T-helper 2 cell treated with Interferon-gamma antibody and Interleukin-4, amounts not matched to agents 5 μg/mL and 100 μg/mL, for 36 hours (primary cell): ENCODE measurements at regions not wholly inside any gene's neighbourhood (a gene's known extent, or its start where the extent isn't known, plus 50 kb on each side); places are given as distances from the start of the nearest gene placed in this dataset.
"Not testable (repeated sequence)": the region's sequence is repeated elsewhere in the genome, so short reads cannot be mapped to it uniquely, and the experiment has no call there.

Experiments
- DNase-seq: peaks from one replicate; pipeline ENCODE4 v3.0.0; 2021; ENCODE audit warnings: low spot score
- H3K27ac Mint-ChIP-seq: one replicate; pipeline ENCODE4 v1.8.0; 2021; ENCODE audit warnings: mild to moderate bottlenecking, mixed read lengths
- H3K27me3 Mint-ChIP-seq: one replicate; pipeline ENCODE4 v1.8.0; 2021; ENCODE audit warnings: low read depth, mixed read lengths
- H3K36me3 Mint-ChIP-seq: one replicate; pipeline ENCODE4 v1.8.0; 2021; ENCODE audit warnings: low read depth, mixed read lengths
- H3K4me1 Mint-ChIP-seq: one replicate; pipeline ENCODE4 v1.8.0; 2021; ENCODE audit warnings: low read depth, mixed read lengths
- H3K4me3 Mint-ChIP-seq: one replicate; pipeline ENCODE4 v1.8.0; 2022; ENCODE audit warnings: mild to moderate bottlenecking, moderate library complexity, mixed read lengths
- H3K9me3 Mint-ChIP-seq: one replicate; pipeline ENCODE4 v1.8.0; 2021; ENCODE audit warnings: mixed read lengths

- Mint-ChIP-seq H3K4me3 (no peak overlapping the region), H3K4me1 (no peaks in the 10 kb centered on the region), H3K27me3 (peaks cover 16% of the 10 kb centered on the region), H3K36me3 (no peaks in the 10 kb centered on the region), H3K9me3 (no peaks in the 10 kb centered on the region), H3K27ac (no peak overlapping the region)
- DNase-seq = no peak
Observed at GRCh38 chr6:27038498-27038897, 209.0 kb upstream of the PRSS16 start.

GRCh38 chr6:27040244-27041042, 207.1 kb upstream of the PRSS16 start:
- DNase-seq = no peak
- H3K4me1 Mint-ChIP-seq = no peaks in the 10 kb centered on the region
- no peaks in the 10 kb centered on the region for H3K36me3 Mint-ChIP-seq
- peaks cover 11% of the 10 kb centered on the region for H3K27me3 Mint-ChIP-seq
- no peak overlapping the region for H3K4me3 Mint-ChIP-seq
- no peaks in the 10 kb centered on the region for H3K9me3 Mint-ChIP-seq
- H3K27ac Mint-ChIP-seq = no peak overlapping the region

DNA sequence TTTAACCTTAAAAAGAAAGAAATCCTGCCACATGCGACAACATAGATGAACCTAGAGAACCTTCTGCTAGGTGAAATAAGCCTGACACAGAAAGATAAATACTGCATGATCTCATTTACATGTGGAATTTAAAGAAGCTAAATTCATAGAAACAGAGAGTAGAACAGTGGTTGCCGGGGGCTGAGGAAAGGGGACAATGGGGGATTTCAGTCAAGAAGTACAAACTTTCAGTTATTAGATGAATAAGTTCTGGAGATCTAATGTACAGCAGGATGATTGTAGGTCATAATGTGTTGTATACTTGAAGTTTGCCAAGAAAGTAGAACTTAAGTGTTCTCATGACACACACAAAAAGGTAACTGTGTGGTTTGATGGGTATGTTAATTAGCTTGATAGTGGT, 204.3 kb upstream of the PRSS16 start:
- peaks cover 10% of the 10 kb centered on the region for H3K27me3 Mint-ChIP-seq
- H3K4me1 Mint-ChIP-seq = no peaks in the 10 kb centered on the region
- DNase-seq = no peak
- no peaks in the 10 kb centered on the region for H3K36me3 Mint-ChIP-seq
- H3K9me3 Mint-ChIP-seq = no peaks in the 10 kb centered on the region
- no peak overlapping the region for H3K27ac Mint-ChIP-seq
- H3K4me3 Mint-ChIP-seq = no peak overlapping the region

DNA sequence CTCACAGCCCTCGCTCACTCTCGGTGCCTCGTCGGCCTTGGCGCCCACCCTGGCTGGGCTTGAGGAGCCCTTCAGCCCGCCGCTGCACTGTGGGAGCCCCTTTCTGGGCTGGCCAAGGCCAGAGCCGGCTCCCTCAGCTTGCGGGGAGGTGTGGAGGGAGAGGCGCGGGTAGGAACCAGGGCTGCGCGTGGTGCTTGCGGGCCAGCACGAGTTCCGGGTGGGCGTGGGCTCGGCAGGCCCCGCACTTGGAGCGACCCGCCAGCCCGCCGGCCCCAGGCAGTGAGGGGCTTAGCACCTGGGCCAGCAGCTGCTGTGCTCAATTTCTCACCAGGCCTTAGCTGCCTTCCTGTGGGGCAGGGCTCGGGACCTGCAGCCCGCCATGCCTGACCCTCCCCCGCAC, 202.4 kb upstream of the PRSS16 start:
- not testable (repeated sequence) for DNase-seq, H3K4me1 Mint-ChIP-seq, H3K4me3 Mint-ChIP-seq, H3K9me3 Mint-ChIP-seq, H3K27ac Mint-ChIP-seq, H3K36me3 Mint-ChIP-seq
- peaks cover 10% of the 10 kb centered on the region for H3K27me3 Mint-ChIP-seq

- H3K36me3 Mint-ChIP-seq, DNase-seq, H3K4me3 Mint-ChIP-seq, H3K27ac Mint-ChIP-seq, H3K27me3 Mint-ChIP-seq, H3K9me3 Mint-ChIP-seq, H3K4me1 Mint-ChIP-seq: not testable (repeated sequence)
Observed at GRCh38 chr6:27047725-27048124, 199.8 kb upstream of the PRSS16 start.

- no peak for DNase-seq
- no peak overlapping the region for H3K4me3 Mint-ChIP-seq
Observed at GRCh38 chr6:27049863-27050781, 197.4 kb upstream of the PRSS16 start.

DNA sequence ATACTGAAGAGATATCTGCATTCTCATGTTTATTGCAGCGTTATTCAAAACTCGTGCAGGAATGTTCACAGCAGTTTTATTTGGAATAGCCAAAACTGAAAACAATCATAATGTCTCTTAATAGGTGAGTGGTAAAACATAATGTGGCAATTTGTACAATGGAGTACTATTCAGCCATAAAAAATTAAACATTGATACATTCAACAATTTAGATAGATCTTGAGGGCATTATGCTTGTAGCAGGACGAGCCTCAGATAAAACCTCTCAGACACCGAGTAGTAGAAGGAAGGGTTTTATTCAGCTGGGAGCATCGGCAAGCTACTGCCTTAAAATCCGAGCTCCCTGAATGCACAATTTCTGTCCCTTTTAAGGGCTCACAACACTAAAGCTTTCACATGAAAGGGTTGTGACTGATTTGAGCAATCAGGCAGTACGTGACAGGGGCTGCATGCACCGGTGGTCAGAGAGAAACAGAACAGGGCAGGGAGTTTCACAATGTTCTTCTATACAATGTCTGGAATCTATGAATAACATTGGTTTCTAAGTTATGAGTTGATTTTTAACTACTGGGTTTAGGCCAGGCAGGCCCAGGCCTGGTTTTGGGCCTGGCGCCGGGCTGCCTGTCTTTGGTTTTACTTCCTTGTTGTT, 195.3 kb upstream of the PRSS16 start:
- H3K9me3 Mint-ChIP-seq, H3K36me3 Mint-ChIP-seq, DNase-seq, H3K27ac Mint-ChIP-seq, H3K4me3 Mint-ChIP-seq, H3K4me1 Mint-ChIP-seq: not testable (repeated sequence)
- peaks cover 12% of the 10 kb centered on the region for H3K27me3 Mint-ChIP-seq

More at GRCh38 chr6:27049863-27050781, 197.4 kb upstream of the PRSS16 start:
- no peaks in the 10 kb centered on the region for H3K4me1 Mint-ChIP-seq
- H3K27me3 Mint-ChIP-seq = peaks cover 4% of the 10 kb centered on the region
- no peak overlapping the region for H3K27ac Mint-ChIP-seq
- H3K36me3 Mint-ChIP-seq = no peaks in the 10 kb centered on the region
- no peaks in the 10 kb centered on the region for H3K9me3 Mint-ChIP-seq

DNA sequence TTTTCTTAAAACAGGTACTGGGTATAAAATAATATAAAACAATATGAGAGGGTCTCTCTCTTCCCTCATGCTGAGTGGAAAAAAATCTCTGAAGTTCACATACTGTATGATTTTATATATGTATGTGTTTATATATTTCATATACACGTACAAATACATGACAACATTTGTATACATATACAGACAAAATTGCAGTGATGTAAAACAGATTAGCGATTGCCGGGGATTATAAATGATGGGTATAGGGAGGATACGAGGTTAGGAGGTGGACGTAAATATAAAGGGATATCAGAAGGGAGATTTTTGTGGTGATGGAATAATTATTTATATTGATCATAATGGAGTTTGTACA, 194.8 kb upstream of the PRSS16 start:
- no peak for DNase-seq
- H3K36me3 Mint-ChIP-seq = no peaks in the 10 kb centered on the region
- H3K4me1 Mint-ChIP-seq = no peaks in the 10 kb centered on the region
- peaks cover 12% of the 10 kb centered on the region for H3K27me3 Mint-ChIP-seq
- no peak overlapping the region for H3K27ac Mint-ChIP-seq
- no peak overlapping the region for H3K4me3 Mint-ChIP-seq
- no peaks in the 10 kb centered on the region for H3K9me3 Mint-ChIP-seq

DNA sequence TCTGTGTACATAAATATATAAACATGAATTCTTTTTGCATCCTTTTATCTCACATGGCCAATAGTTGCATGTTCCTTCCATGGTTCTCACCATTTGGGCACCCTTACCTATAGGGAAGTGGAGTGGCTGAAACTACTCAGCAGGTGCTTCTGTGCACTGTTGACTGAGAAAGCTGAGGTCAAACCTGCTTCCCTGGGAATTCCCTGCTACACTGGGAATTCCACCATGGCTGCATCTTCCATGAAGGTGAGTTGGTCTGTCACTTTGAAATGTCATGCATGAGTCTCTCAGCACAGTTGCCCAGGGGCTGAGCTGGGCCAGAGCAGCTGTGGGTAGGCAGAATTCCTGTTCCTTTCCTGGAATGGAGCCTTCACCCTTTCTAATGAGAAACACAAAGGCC, 193.8 kb upstream of the PRSS16 start:
- H3K4me1 Mint-ChIP-seq = no peaks in the 10 kb centered on the region
- no peak overlapping the region for H3K27ac Mint-ChIP-seq
- H3K9me3 Mint-ChIP-seq = no peaks in the 10 kb centered on the region
- H3K27me3 Mint-ChIP-seq = peaks cover 15% of the 10 kb centered on the region
- no peaks in the 10 kb centered on the region for H3K36me3 Mint-ChIP-seq
- no peak overlapping the region for H3K4me3 Mint-ChIP-seq
- no peak for DNase-seq

- Mint-ChIP-seq H3K36me3 (no peaks in the 10 kb centered on the region), H3K4me1 (no peaks in the 10 kb centered on the region), H3K9me3 (no peaks in the 10 kb centered on the region), H3K4me3 (no peak overlapping the region), H3K27ac (no peak overlapping the region), H3K27me3 (peaks cover 15% of the 10 kb centered on the region)
- DNase-seq = no peak
Observed at GRCh38 chr6:27056615-27057014, 190.9 kb upstream of the PRSS16 start.

DNA sequence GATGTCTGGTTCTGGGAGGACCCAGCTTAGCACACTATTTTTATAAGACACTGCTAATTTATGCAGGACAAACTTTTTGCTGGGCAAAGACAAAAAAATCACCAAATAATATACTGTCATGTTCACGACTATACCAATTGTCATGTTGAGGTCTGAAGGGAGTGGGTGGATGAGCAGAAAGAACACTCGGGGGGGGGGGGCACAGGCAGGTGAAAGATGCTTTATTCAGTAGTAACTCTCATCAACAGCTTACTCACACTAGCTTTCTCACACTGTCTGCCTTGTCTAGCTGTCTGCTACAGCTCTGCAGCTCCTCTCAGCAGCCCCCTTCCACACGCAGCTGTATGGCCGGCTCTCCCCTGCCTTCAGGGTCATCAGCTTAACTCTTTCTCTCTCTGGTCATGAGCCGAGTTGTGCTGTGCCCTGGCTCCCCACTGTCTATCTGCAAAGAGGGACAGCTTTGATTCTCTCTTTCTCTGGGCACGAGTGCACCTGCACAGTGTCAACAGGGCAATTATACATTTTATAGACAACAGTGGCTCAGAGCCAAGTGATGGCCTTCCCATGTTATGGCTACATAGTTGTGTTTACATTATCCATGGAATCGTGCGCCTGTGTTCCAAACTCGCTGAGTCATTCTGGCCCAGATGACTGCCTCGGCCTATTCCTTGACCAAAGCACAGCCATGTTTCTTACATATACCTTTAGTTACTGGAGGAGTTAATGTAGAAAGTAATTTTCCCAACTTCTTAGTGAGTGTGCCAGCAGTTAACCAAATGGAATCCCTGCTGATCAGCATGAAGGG, 187.7 kb upstream of the PRSS16 start:
- Mint-ChIP-seq H3K36me3 (no peaks in the 10 kb centered on the region), H3K4me3 (no peak overlapping the region), H3K4me1 (no peaks in the 10 kb centered on the region), H3K27ac (no peak overlapping the region), H3K9me3 (no peaks in the 10 kb centered on the region), H3K27me3 (peaks cover 18% of the 10 kb centered on the region)
- DNase-seq = no peak

GRCh38 chr6:27061235-27061993, 186.1 kb upstream of the PRSS16 start:
- DNase-seq = no peak
- Mint-ChIP-seq H3K27me3 (peaks cover 11% of the 10 kb centered on the region), H3K9me3 (no peaks in the 10 kb centered on the region), H3K27ac (no peak overlapping the region), H3K4me1 (no peaks in the 10 kb centered on the region), H3K4me3 (no peak overlapping the region), H3K36me3 (no peaks in the 10 kb centered on the region)

DNA sequence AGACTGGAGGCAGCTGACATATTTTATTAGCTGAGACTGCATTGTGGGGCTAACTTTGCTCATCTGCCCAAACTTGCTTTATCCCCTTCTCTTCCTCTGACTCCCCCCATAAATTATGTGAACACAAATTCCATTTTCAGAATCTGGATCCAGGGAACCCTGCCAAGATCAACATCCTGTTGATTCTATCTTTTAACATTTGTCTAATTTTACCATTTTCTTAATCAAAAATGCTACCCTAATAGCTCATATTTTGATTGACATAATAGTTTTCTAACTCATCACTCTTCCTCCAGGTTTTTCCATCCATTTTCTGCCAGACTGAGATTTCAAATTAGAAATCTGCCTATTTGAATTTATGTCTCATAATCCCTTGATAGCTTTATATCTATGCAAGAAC, 184.7 kb upstream of the PRSS16 start:
- H3K9me3 Mint-ChIP-seq = no peaks in the 10 kb centered on the region
- H3K4me3 Mint-ChIP-seq = no peak overlapping the region
- no peaks in the 10 kb centered on the region for H3K36me3 Mint-ChIP-seq
- no peak for DNase-seq
- peaks cover 7% of the 10 kb centered on the region for H3K27me3 Mint-ChIP-seq
- no peaks in the 10 kb centered on the region for H3K4me1 Mint-ChIP-seq
- H3K27ac Mint-ChIP-seq = no peak overlapping the region
